A549 (cell line): ENCODE measurements at regions not wholly inside any gene's neighbourhood (a gene's known extent, or its start where the extent isn't known, plus 50 kb on each side); places are given as distances from the start of the nearest gene placed in this dataset.

Source experiments
- CTCF ChIP-seq: fragments of >200 bp; sonication (Bioruptor Twin); formaldehyde crosslinking; IDR thresholded peaks from 3 replicates; pipeline ENCODE4 v1.5.1; 2016
- KDM1A ChIP-seq: fragments of 200-600 bp; sonication (generic); IDR thresholded peaks from 2 replicates; pipeline ENCODE4 v1.6.1; 2016; ENCODE audit warnings: low read depth, mild to moderate bottlenecking
- RAD21 ChIP-seq, 2 experiments: fragments of >200 bp in 1 of 2; sonication (Bioruptor Twin) in 1 of 2; formaldehyde crosslinking in 1 of 2; IDR thresholded peaks in 1 of 2; conservative IDR thresholded peaks in 1 of 2; 2 replicates in 1 of 2; 3 replicates in 1 of 2; pipeline ENCODE4 v1.6.1; 2012 to 2018; ENCODE audit warnings: inconsistent platforms in 1 of 2

GRCh38 chr6:99148111-99148510, 200.4 kb upstream of the FBXL4 start:
- TF ChIP-seq KDM1A (no peak), CTCF (no peak), RAD21 (conservative IDR thresholded peaks at IDR 0.05 in 1 of 2, IDR thresholded peaks at IDR 0.05 in 1 of 2) (no peak)
